Panc1 (cell line): ENCODE measurements at regions not wholly inside any gene's neighbourhood (a gene's known extent, or its start where the extent isn't known, plus 50 kb on each side); places are given as distances from the start of the nearest gene placed in this dataset.

ENCODE experiments used
- ATAC-seq: fragments of 200-7000 bp; cut with Tn5 transposase; 2 replicates; pipeline ENCODE4 v1.9.1; 2020; ENCODE audit warnings: mild to moderate bottlenecking, moderate library complexity
- BruUV-seq: library from RNA; stranded (reverse); fragments of 400-500 nt; replicated peaks from 2 replicates; lab custom pipeline; 2021; lab: Mats Ljungman, UMichigan
- CTCF ChIA-PET: fragments of 300-600 bp; sonication (Branson Sonifier 250); formaldehyde crosslinking; loops from one replicate; lab custom pipeline; 2022; ENCODE audit warnings: antibody characterized with exemption; lab: Charles Lee
- POLR2A ChIA-PET: fragments of 300-600 bp; sonication (Branson Sonifier 250); formaldehyde crosslinking; loops from one replicate; lab custom pipeline; 2022; ENCODE audit warnings: antibody characterized with exemption; lab: Charles Lee
- DNase-seq: peaks from one replicate; pipeline ENCODE4 v3.0.0-alpha.2; 2010; ENCODE audit warnings: low read depth, low spot score
- H3K27ac ChIP-seq: 2 replicates; pipeline ENCODE4 v1.5.1; 2011; ENCODE audit warnings: mild to moderate bottlenecking, low read length, inconsistent platforms
- H3K27me3 ChIP-seq: fragments of 200-500 bp; sonication (Bioruptor generic); 2 replicates; pipeline ENCODE4 v1.6.0; 2014; ENCODE audit warnings: low read length, inconsistent platforms; ENCODE audit not compliant: control insufficient read depth, insufficient read depth
- H3K36me3 ChIP-seq: fragments of 200-500 bp; sonication (Bioruptor generic); 2 replicates; pipeline ENCODE4 v1.5.1; 2014; ENCODE audit warnings: inconsistent platforms, mild to moderate bottlenecking, low read length, moderate library complexity; ENCODE audit not compliant: control insufficient read depth, insufficient read depth
- H3K4me1 ChIP-seq: 2 replicates; pipeline ENCODE4 v1.5.1; 2011; ENCODE audit warnings: inconsistent platforms, mild to moderate bottlenecking, low read length, moderate library complexity; ENCODE audit not compliant: control insufficient read depth, insufficient read depth
- H3K4me3 ChIP-seq, 2 experiments: 2 replicates each; pipeline ENCODE4 v1.5.1; 2011 to 2012; ENCODE audit warnings: low read depth in 2 of 2, low read length in 2 of 2, mild to moderate bottlenecking in 2 of 2, inconsistent platforms in 1 of 2, moderate library complexity in 1 of 2
- H3K9me3 ChIP-seq: fragments of 200-500 bp; sonication (Bioruptor generic); 2 replicates; pipeline ENCODE4 v1.5.1; 2014; ENCODE audit warnings: low read depth, mild to moderate bottlenecking, inconsistent platforms, low read length, moderate library complexity; ENCODE audit not compliant: control insufficient read depth, insufficient read depth
- CTCF ChIP-seq: fragments of 450-650 bp; IDR thresholded peaks from 2 replicates; pipeline ENCODE4 v1.5.1; 2017; ENCODE audit warnings: mild to moderate bottlenecking
- POLR2AphosphoS5 ChIP-seq: IDR thresholded peaks from 2 replicates; pipeline ENCODE4 v1.6.1; 2012; ENCODE audit warnings: mild to moderate bottlenecking, low read depth, low read length, moderate library complexity
- REST ChIP-seq, 2 experiments: IDR thresholded peaks; 2 replicates each; pipeline ENCODE4 v1.6.1; 2011 to 2012; ENCODE audit warnings: low read depth in 2 of 2, control low read depth in 1 of 2, low read length in 1 of 2, mild to moderate bottlenecking in 1 of 2, moderate library complexity in 1 of 2; ENCODE audit not compliant: insufficient read depth in 1 of 2
- SIN3A ChIP-seq: IDR thresholded peaks from 2 replicates; pipeline ENCODE4 v1.6.1; 2012; ENCODE audit warnings: low read depth, mild to moderate bottlenecking, low read length, moderate library complexity, borderline replicate concordance; ENCODE audit not compliant: insufficient read depth
- TCF7L2 ChIP-seq: IDR thresholded peaks from 2 replicates; pipeline ENCODE4 v1.6.1; 2011; ENCODE audit warnings: mild to moderate bottlenecking, low read depth, low read length, inconsistent platforms
- in situ Hi-C: cut with HindIII; loops from 2 replicates; pipeline ENCODE4 v1.10.0; 2016; ENCODE audit warnings: low sequenced_read_pairs, low pct_unique_long_range_greater_than_20kb
- intact Hi-C: fragments of 100-400 bp; cut with micrococcal nuclease; formaldehyde crosslinking; loops from one replicate; pipeline ENCODE4 v1.10.0; 2022; ENCODE audit not compliant: unreplicated experiment

DNA sequence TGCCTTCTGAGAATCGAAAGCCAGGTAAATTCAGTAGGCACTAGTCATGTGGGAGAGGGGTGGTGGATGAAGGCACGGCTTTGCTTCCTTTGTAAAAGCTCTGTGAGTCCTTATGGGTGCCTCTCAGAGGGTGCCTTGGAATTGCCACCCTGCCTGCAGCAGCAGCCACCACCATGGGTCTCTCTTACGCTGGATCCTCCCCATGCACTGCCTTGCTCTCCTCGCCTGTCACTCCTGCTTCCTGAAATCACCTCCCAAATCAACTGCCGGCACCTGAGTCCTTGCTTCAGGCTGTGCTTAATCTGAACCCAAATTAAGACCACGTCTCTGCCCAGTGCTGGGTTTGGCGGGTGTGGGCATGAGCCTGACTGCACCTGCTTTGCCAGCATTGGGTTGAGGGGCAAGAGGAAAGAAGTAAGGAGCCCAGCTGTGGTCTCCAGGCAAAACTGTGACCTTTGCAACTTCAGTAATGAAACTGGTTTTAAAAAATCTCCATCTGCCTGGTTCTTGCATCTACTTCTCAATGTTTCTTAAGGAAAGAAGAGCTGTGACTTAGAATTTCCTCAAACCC, 55.9 kb upstream of the CLMN start:
- Histone ChIP-seq H3K27ac (no peak overlapping the region), H3K4me1 (no peaks in the 10 kb centered on the region), H3K9me3 (peaks cover 4% of the 10 kb centered on the region; the same call in 1 of the 2 replicates), H3K36me3 (no peaks in the 10 kb centered on the region), H3K4me3 (no peak overlapping the region), H3K27me3 (no peaks in the 10 kb centered on the region)
- TF ChIP-seq TCF7L2, result no peak
- TF ChIP-seq CTCF, result no peak
- no peak for TF ChIP-seq SIN3A
- no peak for TF ChIP-seq POLR2AphosphoS5
- TF ChIP-seq REST (IDR thresholded peaks at IDR 0.05; ENCODE audit: insufficient read depth in 1 of 2, low read depth in 2 of 2, low read length in 1 of 2), result no peak
- in situ Hi-C loops, result no loop called here
- DNase-seq (no peak), ATAC-seq (no peak)
- intact Hi-C loops, result no loop called here
- POLR2A ChIA-PET, result no interaction called here
- no TSS peak for BruUV-seq
- CTCF ChIA-PET, result no interaction called here

DNA sequence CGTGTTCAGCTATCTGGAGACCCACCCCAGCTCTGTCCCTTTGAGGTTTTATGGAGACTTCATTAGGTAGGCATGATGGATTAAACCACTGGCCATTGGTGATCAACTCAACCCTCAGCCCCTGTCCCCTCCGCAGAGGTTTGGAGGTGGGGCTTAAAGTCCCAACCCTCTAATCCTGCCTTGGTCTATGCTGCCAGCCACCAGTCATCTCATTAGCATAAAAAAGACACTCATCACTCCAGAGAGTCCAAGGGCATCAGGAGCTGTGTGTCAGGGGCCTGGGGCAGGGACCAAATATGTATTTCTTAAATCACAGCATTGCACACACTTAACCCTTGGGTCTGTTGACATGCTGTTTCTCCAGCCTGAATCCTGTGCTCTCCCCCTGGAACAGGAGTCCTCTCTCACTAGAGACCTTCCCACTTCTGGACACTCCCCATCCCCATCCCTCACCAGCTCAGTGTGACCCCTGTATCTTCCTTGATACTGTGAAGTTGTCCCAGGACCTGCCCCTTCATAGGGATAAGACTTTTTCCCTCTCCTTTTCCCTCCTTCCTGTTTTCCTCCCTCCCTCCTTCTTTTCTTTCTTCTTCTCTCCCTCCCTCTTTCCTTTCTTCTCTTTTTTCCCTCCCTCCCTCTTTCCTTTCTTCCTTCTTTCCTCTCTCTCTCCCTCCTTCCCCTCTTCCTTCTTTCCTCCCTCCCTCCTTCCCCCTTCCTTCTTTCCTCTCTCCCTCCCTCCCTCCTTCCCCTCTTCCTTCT, 54.7 kb upstream of the CLMN start:
- Histone ChIP-seq H3K4me1 (no peaks in the 10 kb centered on the region), H3K36me3 (no peaks in the 10 kb centered on the region), H3K4me3 (no peak overlapping the region), H3K9me3 (peaks cover under 1% of the 10 kb centered on the region; the same call in 1 of the 2 replicates), H3K27ac (no peak overlapping the region), H3K27me3 (no peaks in the 10 kb centered on the region)
- ChIA-PET POLR2A (no interaction called here), CTCF (interaction anchor here (0.5 kb wide), 1 partner anchor 275 kb away, joined by 3 read pairs; no protein-coding TSS in a partner anchor)
- no TSS peak for BruUV-seq
- intact Hi-C loops (no loop called here), in situ Hi-C loops (no loop called here)
- TF ChIP-seq TCF7L2 (no peak), REST (IDR thresholded peaks at IDR 0.05; ENCODE audit: insufficient read depth in 1 of 2, low read depth in 2 of 2, low read length in 1 of 2) (no peak), POLR2AphosphoS5 (no peak), SIN3A (no peak), CTCF (no peak)
- no peak for ATAC-seq
- no peak for DNase-seq
